HEK293 (cell line): ENCODE measurements at regions not wholly inside any gene's neighbourhood (a gene's known extent, or its start where the extent isn't known, plus 50 kb on each side); places are given as distances from the start of the nearest gene placed in this dataset.
A peak's percentile ranks its signal among the peaks of the same experiment; 100 is the strongest.

ENCODE experiments used
- CTCF ChIA-PET: fragments of 350-600 bp; formaldehyde crosslinking; extraction: SDS; loops from one replicate; lab custom pipeline; 2021; ENCODE audit warnings: antibody characterized with exemption; lab: Yijun Ruan, JAX
- POLR2A ChIA-PET: fragments of 300-600 bp; formaldehyde crosslinking; extraction: SDS; loops from one replicate; lab custom pipeline; 2020; ENCODE audit warnings: antibody characterized with exemption, inconsistent platforms; lab: Yijun Ruan, JAX
- H3K27ac ChIP-seq: fragments of 200-500 bp; sonication (Bioruptor generic); 2 replicates; pipeline ENCODE4 v1.5.1; 2014; ENCODE audit warnings: low read depth, low read length, control low read depth, inconsistent platforms; ENCODE audit errors: extremely low read depth
- H3K36me3 ChIP-seq, 2 experiments: fragments of 200-500 bp in 1 of 2; sonication (Bioruptor generic) in 1 of 2; 1 replicate in 1 of 2; 2 replicates in 1 of 2; pipeline ENCODE4 v1.5.1; 2014 to 2017; ENCODE audit warnings: inconsistent platforms in 2 of 2, low read length in 2 of 2; ENCODE audit not compliant: control insufficient read depth in 2 of 2, insufficient read depth in 1 of 2
- H3K4me1 ChIP-seq: fragments of 200-500 bp; sonication (Bioruptor generic); 2 replicates; pipeline ENCODE4 v1.5.1; 2014; ENCODE audit warnings: mild to moderate bottlenecking, low read length, inconsistent platforms; ENCODE audit not compliant: control insufficient read depth, insufficient read depth
- H3K4me3 ChIP-seq: 2 replicates; pipeline ENCODE4 v1.5.1; 2011; ENCODE audit warnings: low read depth, mild to moderate bottlenecking, control low read depth, low read length, moderate library complexity
- H3K9me3 ChIP-seq: fragments of 200-500 bp; sonication (Bioruptor generic); 2 replicates; pipeline ENCODE4 v1.5.1; 2014; ENCODE audit warnings: low read depth, low read length, inconsistent platforms; ENCODE audit not compliant: control insufficient read depth, insufficient read depth
- GFI1B ChIP-seq: fragments of 450-650 bp; formaldehyde crosslinking; IDR thresholded peaks from 2 replicates; pipeline ENCODE4 v1.5.1; 2016; ENCODE audit warnings: missing biosample characterization, missing genetic modification characterization
- GLIS2 ChIP-seq: fragments of 450-650 bp; formaldehyde crosslinking; IDR thresholded peaks from 2 replicates; pipeline ENCODE4 v1.5.1; 2016; ENCODE audit warnings: missing biosample characterization, missing genetic modification characterization
- HOXC10 ChIP-seq: sonication (generic); formaldehyde crosslinking; IDR thresholded peaks from 2 replicates; pipeline ENCODE4 v1.8.1; 2023; ENCODE audit warnings: mild to moderate bottlenecking, missing genetic modification reagents
- KLF1 ChIP-seq: fragments of 450-650 bp; formaldehyde crosslinking; IDR thresholded peaks from 2 replicates; pipeline ENCODE4 v1.5.1; 2016; ENCODE audit warnings: missing biosample characterization, missing genetic modification characterization
- REPIN1 ChIP-seq: fragments of 450-650 bp; formaldehyde crosslinking; IDR thresholded peaks from 2 replicates; pipeline ENCODE4 v1.5.1; 2017; ENCODE audit warnings: missing biosample characterization, missing genetic modification characterization, low read depth
- SP7 ChIP-seq: fragments of 450-650 bp; formaldehyde crosslinking; IDR thresholded peaks from 2 replicates; pipeline ENCODE4 v1.5.1; 2016; ENCODE audit warnings: missing biosample characterization, missing genetic modification characterization
- ZNF146 ChIP-seq: fragments of 450-650 bp; formaldehyde crosslinking; IDR thresholded peaks from 2 replicates; pipeline ENCODE4 v1.5.1; 2016; ENCODE audit warnings: missing biosample characterization, missing genetic modification characterization
- ZNF341 ChIP-seq: fragments of 450-650 bp; formaldehyde crosslinking; IDR thresholded peaks from 2 replicates; pipeline ENCODE4; 2016; ENCODE audit warnings: low read depth, missing biosample characterization, missing genetic modification characterization
- ZNF426 ChIP-seq: fragments of 450-650 bp; formaldehyde crosslinking; IDR thresholded peaks from 2 replicates; pipeline ENCODE4 v1.5.1; 2017; ENCODE audit warnings: missing biosample characterization, missing genetic modification characterization, mild to moderate bottlenecking, inconsistent platforms, moderate library complexity
- ZNF529 ChIP-seq: fragments of 450-650 bp; formaldehyde crosslinking; IDR thresholded peaks from 2 replicates; pipeline ENCODE4 v1.5.1; 2017; ENCODE audit warnings: missing genetic modification characterization, missing biosample characterization; ENCODE audit not compliant: insufficient replicate concordance
- TF ChIP-seq, protein P1 (sequence below): fragments of 450-650 bp; formaldehyde crosslinking; IDR thresholded peaks from 2 replicates; pipeline ENCODE4 v1.5.1; 2016; ENCODE audit warnings: missing biosample characterization, missing genetic modification characterization, borderline replicate concordance
- TF ChIP-seq, protein P2 (sequence below): fragments of 450-650 bp; formaldehyde crosslinking; IDR thresholded peaks from 2 replicates; pipeline ENCODE4 v1.5.1; 2017; ENCODE audit warnings: missing biosample characterization, missing genetic modification characterization
- TF ChIP-seq, protein P3 (sequence below): fragments of 450-650 bp; formaldehyde crosslinking; IDR thresholded peaks from 2 replicates; pipeline ENCODE4 v1.5.1; 2016; ENCODE audit warnings: missing biosample characterization, missing genetic modification characterization
- TF ChIP-seq, protein P4 (sequence below): fragments of 450-650 bp; formaldehyde crosslinking; IDR thresholded peaks from 2 replicates; pipeline ENCODE4 v1.5.1; 2016; ENCODE audit warnings: missing biosample characterization, missing genetic modification characterization

DNA sequence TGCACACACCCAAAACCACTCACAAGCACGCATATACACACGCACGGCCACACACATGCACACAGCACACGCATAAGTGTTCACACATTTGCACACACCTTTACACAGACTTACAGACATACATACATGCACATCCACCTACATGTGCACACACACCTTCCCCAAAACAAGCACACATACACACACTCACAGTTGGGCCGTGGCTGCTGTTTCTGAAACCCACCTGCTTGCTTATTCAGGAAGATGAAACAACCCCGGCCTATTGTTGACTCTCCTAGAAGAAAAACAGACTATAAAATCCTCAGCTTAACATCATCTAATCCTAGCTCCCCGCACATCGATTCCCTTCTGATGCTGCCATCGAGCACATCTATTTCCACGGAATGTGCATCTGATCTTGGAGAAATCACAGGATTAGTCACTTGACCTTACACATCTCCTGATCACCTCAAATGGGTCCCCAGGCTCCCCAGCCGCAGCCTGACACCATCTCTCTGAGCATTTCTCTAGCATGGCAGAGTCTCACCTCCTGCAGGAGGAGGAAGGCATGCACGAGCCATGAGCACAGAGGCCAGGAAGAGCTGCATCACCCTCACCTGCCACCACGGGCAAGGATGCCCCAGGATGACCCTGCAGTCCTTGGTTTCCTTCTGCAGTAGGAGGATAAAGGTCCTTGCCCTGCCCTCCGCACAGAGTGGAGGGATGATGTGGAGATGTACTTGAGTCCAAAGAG is 105.8 kb upstream of the CDH5 start (continued):
- TF ChIP-seq, protein P1, sequence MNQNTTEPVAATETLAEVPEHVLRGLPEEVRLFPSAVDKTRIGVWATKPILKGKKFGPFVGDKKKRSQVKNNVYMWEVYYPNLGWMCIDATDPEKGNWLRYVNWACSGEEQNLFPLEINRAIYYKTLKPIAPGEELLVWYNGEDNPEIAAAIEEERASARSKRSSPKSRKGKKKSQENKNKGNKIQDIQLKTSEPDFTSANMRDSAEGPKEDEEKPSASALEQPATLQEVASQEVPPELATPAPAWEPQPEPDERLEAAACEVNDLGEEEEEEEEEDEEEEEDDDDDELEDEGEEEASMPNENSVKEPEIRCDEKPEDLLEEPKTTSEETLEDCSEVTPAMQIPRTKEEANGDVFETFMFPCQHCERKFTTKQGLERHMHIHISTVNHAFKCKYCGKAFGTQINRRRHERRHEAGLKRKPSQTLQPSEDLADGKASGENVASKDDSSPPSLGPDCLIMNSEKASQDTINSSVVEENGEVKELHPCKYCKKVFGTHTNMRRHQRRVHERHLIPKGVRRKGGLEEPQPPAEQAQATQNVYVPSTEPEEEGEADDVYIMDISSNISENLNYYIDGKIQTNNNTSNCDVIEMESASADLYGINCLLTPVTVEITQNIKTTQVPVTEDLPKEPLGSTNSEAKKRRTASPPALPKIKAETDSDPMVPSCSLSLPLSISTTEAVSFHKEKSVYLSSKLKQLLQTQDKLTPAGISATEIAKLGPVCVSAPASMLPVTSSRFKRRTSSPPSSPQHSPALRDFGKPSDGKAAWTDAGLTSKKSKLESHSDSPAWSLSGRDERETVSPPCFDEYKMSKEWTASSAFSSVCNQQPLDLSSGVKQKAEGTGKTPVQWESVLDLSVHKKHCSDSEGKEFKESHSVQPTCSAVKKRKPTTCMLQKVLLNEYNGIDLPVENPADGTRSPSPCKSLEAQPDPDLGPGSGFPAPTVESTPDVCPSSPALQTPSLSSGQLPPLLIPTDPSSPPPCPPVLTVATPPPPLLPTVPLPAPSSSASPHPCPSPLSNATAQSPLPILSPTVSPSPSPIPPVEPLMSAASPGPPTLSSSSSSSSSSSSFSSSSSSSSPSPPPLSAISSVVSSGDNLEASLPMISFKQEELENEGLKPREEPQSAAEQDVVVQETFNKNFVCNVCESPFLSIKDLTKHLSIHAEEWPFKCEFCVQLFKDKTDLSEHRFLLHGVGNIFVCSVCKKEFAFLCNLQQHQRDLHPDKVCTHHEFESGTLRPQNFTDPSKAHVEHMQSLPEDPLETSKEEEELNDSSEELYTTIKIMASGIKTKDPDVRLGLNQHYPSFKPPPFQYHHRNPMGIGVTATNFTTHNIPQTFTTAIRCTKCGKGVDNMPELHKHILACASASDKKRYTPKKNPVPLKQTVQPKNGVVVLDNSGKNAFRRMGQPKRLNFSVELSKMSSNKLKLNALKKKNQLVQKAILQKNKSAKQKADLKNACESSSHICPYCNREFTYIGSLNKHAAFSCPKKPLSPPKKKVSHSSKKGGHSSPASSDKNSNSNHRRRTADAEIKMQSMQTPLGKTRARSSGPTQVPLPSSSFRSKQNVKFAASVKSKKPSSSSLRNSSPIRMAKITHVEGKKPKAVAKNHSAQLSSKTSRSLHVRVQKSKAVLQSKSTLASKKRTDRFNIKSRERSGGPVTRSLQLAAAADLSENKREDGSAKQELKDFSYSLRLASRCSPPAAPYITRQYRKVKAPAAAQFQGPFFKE (tag by site-specific recombination) = no peak
- TF ChIP-seq GFI1B (tag by site-specific recombination) (no peak), ZNF146 (tag by site-specific recombination) (no peak), HOXC10 (CRISPR knock-in tag) (no peak), REPIN1 (tag by site-specific recombination) (no peak)

DNA sequence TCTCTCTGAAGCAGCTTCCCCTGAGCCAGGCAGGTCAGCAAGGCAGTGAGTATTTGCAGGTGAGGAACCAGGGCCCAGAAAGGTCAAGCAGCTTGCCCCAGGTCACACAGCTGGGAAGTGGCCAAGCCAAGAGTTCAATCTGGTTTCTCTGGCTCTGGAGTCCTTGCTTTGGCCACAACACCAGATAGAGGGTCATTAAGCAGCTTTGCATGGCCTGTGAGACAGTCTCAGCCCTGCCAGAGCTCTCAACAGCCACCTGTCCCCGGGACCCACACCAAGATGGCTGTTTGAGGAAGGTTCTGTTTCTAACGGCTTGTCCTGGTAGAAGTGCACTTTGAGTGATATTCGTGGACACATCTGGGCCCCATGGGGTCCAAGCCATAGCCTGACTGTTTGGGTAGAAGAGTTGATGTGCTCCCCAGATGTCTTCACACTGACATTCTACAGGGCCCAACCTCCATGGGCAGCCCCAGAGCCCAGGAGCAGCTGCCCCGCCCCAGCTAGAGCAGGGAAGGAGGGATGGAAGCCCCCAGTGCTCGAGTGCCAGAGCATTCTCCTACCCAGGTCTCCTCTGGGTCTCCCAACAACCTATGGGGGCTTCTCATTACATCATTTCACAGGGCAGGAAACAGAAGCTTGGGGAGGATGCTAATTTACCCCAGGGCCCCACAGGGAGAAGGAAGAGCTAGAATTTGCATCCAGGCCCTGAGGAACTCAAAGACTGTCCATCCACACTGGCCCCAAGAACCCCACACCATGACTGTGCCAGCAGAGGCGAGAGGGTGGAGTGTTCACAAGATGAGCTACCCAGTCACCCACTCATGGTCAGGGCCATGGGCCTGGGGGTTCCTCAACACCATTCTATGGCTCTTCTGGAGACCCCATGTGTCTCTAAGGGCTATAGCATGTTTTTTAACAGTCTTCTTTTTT is 107.3 kb upstream of the CDH5 start:
- CTCF ChIA-PET = interaction anchor here (0.9 kb wide), 1 partner anchor 10 kb away, joined by 3 read pairs; no protein-coding TSS in a partner anchor
- POLR2A ChIA-PET = no interaction called here
- Histone ChIP-seq H3K9me3 (no peaks in the 10 kb centered on the region), H3K4me1 (peaks cover 1% of the 10 kb centered on the region; the same call in 1 of the 2 replicates), H3K36me3 (no peaks in the 10 kb centered on the region), H3K4me3 (no peak overlapping the region), H3K27ac (no peak overlapping the region)
- TF ChIP-seq, protein P2, sequence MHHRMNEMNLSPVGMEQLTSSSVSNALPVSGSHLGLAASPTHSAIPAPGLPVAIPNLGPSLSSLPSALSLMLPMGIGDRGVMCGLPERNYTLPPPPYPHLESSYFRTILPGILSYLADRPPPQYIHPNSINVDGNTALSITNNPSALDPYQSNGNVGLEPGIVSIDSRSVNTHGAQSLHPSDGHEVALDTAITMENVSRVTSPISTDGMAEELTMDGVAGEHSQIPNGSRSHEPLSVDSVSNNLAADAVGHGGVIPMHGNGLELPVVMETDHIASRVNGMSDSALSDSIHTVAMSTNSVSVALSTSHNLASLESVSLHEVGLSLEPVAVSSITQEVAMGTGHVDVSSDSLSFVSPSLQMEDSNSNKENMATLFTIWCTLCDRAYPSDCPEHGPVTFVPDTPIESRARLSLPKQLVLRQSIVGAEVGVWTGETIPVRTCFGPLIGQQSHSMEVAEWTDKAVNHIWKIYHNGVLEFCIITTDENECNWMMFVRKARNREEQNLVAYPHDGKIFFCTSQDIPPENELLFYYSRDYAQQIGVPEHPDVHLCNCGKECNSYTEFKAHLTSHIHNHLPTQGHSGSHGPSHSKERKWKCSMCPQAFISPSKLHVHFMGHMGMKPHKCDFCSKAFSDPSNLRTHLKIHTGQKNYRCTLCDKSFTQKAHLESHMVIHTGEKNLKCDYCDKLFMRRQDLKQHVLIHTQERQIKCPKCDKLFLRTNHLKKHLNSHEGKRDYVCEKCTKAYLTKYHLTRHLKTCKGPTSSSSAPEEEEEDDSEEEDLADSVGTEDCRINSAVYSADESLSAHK = no peak
- TF ChIP-seq ZNF341 (tag by site-specific recombination) = no peak
- no peak for TF ChIP-seq ZNF426 (tag by site-specific recombination)
- TF ChIP-seq SP7 = no peak
- no peak for TF ChIP-seq ZNF529 (tag by site-specific recombination)
- TF ChIP-seq GLIS2 = no peak

DNA sequence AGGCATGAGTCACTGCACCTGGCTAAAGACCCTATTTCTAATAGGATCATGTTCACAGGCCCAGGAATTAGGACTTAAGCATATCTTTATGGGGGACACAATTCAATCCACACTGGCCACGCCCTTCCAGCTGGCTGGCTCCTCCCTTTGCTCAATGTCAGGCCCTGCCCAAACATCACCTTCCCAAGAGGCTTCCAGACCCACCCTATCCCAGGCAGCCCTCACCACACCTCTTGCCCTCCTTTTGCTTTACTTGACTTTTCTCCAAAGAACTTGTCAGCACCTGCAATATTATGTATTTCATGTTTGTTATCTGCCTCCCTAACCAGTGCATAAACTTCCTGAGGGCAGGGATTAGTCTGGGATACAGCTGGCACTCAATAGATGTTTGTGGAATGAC is 109.6 kb upstream of the CDH5 start:
- TF ChIP-seq, protein P3, sequence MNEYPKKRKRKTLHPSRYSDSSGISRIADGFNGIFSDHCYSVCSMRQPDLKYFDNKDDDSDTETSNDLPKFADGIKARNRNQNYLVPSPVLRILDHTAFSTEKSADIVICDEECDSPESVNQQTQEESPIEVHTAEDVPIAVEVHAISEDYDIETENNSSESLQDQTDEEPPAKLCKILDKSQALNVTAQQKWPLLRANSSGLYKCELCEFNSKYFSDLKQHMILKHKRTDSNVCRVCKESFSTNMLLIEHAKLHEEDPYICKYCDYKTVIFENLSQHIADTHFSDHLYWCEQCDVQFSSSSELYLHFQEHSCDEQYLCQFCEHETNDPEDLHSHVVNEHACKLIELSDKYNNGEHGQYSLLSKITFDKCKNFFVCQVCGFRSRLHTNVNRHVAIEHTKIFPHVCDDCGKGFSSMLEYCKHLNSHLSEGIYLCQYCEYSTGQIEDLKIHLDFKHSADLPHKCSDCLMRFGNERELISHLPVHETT (tag by site-specific recombination) = no peak
- TF ChIP-seq, protein P4, sequence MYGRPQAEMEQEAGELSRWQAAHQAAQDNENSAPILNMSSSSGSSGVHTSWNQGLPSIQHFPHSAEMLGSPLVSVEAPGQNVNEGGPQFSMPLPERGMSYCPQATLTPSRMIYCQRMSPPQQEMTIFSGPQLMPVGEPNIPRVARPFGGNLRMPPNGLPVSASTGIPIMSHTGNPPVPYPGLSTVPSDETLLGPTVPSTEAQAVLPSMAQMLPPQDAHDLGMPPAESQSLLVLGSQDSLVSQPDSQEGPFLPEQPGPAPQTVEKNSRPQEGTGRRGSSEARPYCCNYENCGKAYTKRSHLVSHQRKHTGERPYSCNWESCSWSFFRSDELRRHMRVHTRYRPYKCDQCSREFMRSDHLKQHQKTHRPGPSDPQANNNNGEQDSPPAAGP = peak; percentile 79
- peak; percentile 99 for TF ChIP-seq KLF1 (tag by site-specific recombination)
- CTCF ChIA-PET = no interaction called here
- Histone ChIP-seq H3K4me3 (no peak overlapping the region), H3K36me3 (no peaks in the 10 kb centered on the region), H3K9me3 (no peaks in the 10 kb centered on the region), H3K4me1 (no peaks in the 10 kb centered on the region), H3K27ac (no peak overlapping the region)
- POLR2A ChIA-PET = no interaction called here
